Hepatocyte (in vitro differentiated cells): ENCODE measurements at regions not wholly inside any gene's neighbourhood (a gene's known extent, or its start where the extent isn't known, plus 50 kb on each side); places are given as distances from the start of the nearest gene placed in this dataset.

Source experiments
- CTCF ChIP-seq: fragments of 200-600 bp; sonication (generic); IDR thresholded peaks from 2 replicates; pipeline ENCODE4 v1.5.1; 2016; ENCODE audit warnings: antibody characterized with exemption, mild to moderate bottlenecking; ENCODE audit not compliant: poor library complexity
- EZH2 ChIP-seq: fragments of 200-600 bp; sonication (generic); IDR thresholded peaks from 2 replicates; pipeline ENCODE4 v1.6.1; 2016; ENCODE audit warnings: antibody characterized with exemption, mild to moderate bottlenecking, borderline replicate concordance

- peak; percentile 22 for TF ChIP-seq CTCF
- TF ChIP-seq EZH2: no peak
These were observed 354.5 kb upstream of the SOX14 start for GRCh38 chr3:137409584-137409983.
